Suprapubic skin (tissue), 3 donors: ENCODE measurements at regions not wholly inside any gene's neighbourhood (a gene's known extent, or its start where the extent isn't known, plus 50 kb on each side); places are given as distances from the start of the nearest gene placed in this dataset.

Experiments used
- CTCF ChIP-seq, 2 donors: fragments of 200-600 bp in 1 of 2; fragments of 450-650 bp in 1 of 2; sonication (generic) in 1 of 2; IDR thresholded peaks; one replicate each; pipeline ENCODE4 v1.5.1; 2016 to 2019; ENCODE audit warnings: antibody characterized with exemption in 2 of 2, mild to moderate bottlenecking in 1 of 2, moderate library complexity in 1 of 2
- EP300 ChIP-seq: sonication (generic); formaldehyde crosslinking; IDR thresholded peaks from one replicate; pipeline ENCODE4 v1.6.1; 2017; ENCODE audit warnings: antibody characterized with exemption
- POLR2A ChIP-seq, 2 donors: fragments of 450-650 bp; IDR thresholded peaks; one replicate each; pipeline ENCODE4 v1.6.1; 2017; ENCODE audit warnings: antibody characterized with exemption in 2 of 2, mild to moderate bottlenecking in 2 of 2, moderate library complexity in 2 of 2

GRCh38 chr3:193028258-193028657, 110.6 kb upstream of the MB21D2 start:
- TF ChIP-seq CTCF (IDR thresholded peaks at IDR 0.05) (no peak), EP300 (no peak), POLR2A (IDR thresholded peaks at IDR 0.05) (no peak)
